ENCODE measurements at regions not wholly inside any gene's neighbourhood (a gene's known extent, or its start where the extent isn't known, plus 50 kb on each side); places are given as distances from the start of the nearest gene placed in this dataset.
"Not testable (repeated sequence)": the region's sequence is repeated elsewhere in the genome, so short reads cannot be mapped to it uniquely, and the experiment has no call there.

- DNase-seq: no peak
These were observed 491.1 kb upstream of the ADGRL3 start for GRCh38 chr4:60709061-60709460.

GRCh38 chr4:60718874-60719273 lies 481.3 kb upstream of the ADGRL3 start:
- no peak for DNase-seq

GRCh38 chr4:60721685-60722084 lies 478.4 kb upstream of the ADGRL3 start:
- no peak for DNase-seq

- DNase-seq: no peak
These were observed 476.3 kb upstream of the ADGRL3 start for GRCh38 chr4:60723796-60724195.

GRCh38 chr4:60724623-60725022 lies 475.5 kb upstream of the ADGRL3 start:
- no peak for DNase-seq

GRCh38 chr4:60726779-60727178 lies 473.3 kb upstream of the ADGRL3 start:
- no peak for DNase-seq

GRCh38 chr4:60729194-60729593 lies 470.9 kb upstream of the ADGRL3 start:
- no peak for DNase-seq

- not testable (repeated sequence) for DNase-seq
These were observed 470.4 kb upstream of the ADGRL3 start for GRCh38 chr4:60729764-60730163.

GRCh38 chr4:60737858-60738257 lies 462.3 kb upstream of the ADGRL3 start:
- no peak for DNase-seq

GRCh38 chr4:60743654-60744053 lies 456.5 kb upstream of the ADGRL3 start:
- DNase-seq: no peak

GRCh38 chr4:60744767-60745166 lies 455.4 kb upstream of the ADGRL3 start:
- no peak for DNase-seq

GRCh38 chr4:60745800-60746571 lies 454.1 kb upstream of the ADGRL3 start:
- no peak for DNase-seq

- DNase-seq: no peak
These were observed 449.2 kb upstream of the ADGRL3 start for GRCh38 chr4:60750962-60751361.

- no peak for DNase-seq
These were observed 442.0 kb upstream of the ADGRL3 start for GRCh38 chr4:60757986-60758680.

GRCh38 chr4:60759518-60760245 lies 440.4 kb upstream of the ADGRL3 start:
- no peak for DNase-seq

- no peak for DNase-seq
These were observed 419.3 kb upstream of the ADGRL3 start for GRCh38 chr4:60780874-60781273.

- DNase-seq: no peak
These were observed 409.5 kb upstream of the ADGRL3 start for GRCh38 chr4:60790608-60791007.

- DNase-seq: no peak
These were observed 405.8 kb upstream of the ADGRL3 start for GRCh38 chr4:60794372-60794771.

- DNase-seq: no peak
These were observed 400.9 kb upstream of the ADGRL3 start for GRCh38 chr4:60799214-60799613.

GRCh38 chr4:60800701-60801100 lies 399.4 kb upstream of the ADGRL3 start:
- no peak for DNase-seq

- peak; percentile 29 to 68 for DNase-seq
These were observed 394.4 kb upstream of the ADGRL3 start for GRCh38 chr4:60805500-60806313.

- DNase-seq: no peak
These were observed 391.2 kb upstream of the ADGRL3 start for GRCh38 chr4:60808726-60809485.

Data from NCI-H446 (cell line).